GM12864 (cell line): ENCODE measurements at regions not wholly inside any gene's neighbourhood (a gene's known extent, or its start where the extent isn't known, plus 50 kb on each side); places are given as distances from the start of the nearest gene placed in this dataset.

Experiments used
- DNase-seq: peaks from one replicate; pipeline ENCODE4 v3.0.0-alpha.2; 2011; ENCODE audit warnings: low read depth
- H3K4me3 ChIP-seq: 2 replicates; pipeline ENCODE4 v1.5.1; 2011; ENCODE audit warnings: mild to moderate bottlenecking, low read depth, low read length, control low read depth
- CTCF ChIP-seq: IDR thresholded peaks from 2 replicates; pipeline ENCODE4 v1.5.1; 2011; ENCODE audit warnings: low read depth, mild to moderate bottlenecking, moderate library complexity, low read length, control low read depth, inconsistent platforms; ENCODE audit errors: missing control alignments

- no peak for DNase-seq
- no peak overlapping the region for H3K4me3 ChIP-seq
- no peak for TF ChIP-seq CTCF
These were observed 228.8 kb downstream of the HACE1 start for GRCh38 chr6:104630955-104631354.

- TF ChIP-seq CTCF = no peak
- H3K4me3 ChIP-seq = no peak overlapping the region
- DNase-seq = no peak
These were observed 229.2 kb downstream of the HACE1 start for GRCh38 chr6:104630522-104630921.

- DNase-seq = no peak
- no peak overlapping the region for H3K4me3 ChIP-seq
- no peak for TF ChIP-seq CTCF
These were observed 229.9 kb downstream of the HACE1 start for GRCh38 chr6:104629826-104630225.

- no peak for TF ChIP-seq CTCF
- H3K4me3 ChIP-seq = no peak overlapping the region
These were observed 234.2 kb downstream of the HACE1 start for GRCh38 chr6:104625536-104625935.

GRCh38 chr6:104623052-104623690, 236.5 kb downstream of the HACE1 start:
- DNase-seq = no peak
- no peak overlapping the region for H3K4me3 ChIP-seq
- no peak for TF ChIP-seq CTCF

More at GRCh38 chr6:104625536-104625935, 234.2 kb downstream of the HACE1 start:
- no peak for DNase-seq

- no peak for TF ChIP-seq CTCF
- no peak for DNase-seq
- no peak overlapping the region for H3K4me3 ChIP-seq
These were observed 238.3 kb downstream of the HACE1 start for GRCh38 chr6:104621396-104621795.

- no peak for TF ChIP-seq CTCF
- no peak overlapping the region for H3K4me3 ChIP-seq
- DNase-seq = no peak
These were observed 242.1 kb downstream of the HACE1 start for GRCh38 chr6:104617591-104617990.
